Activated CD4-positive, alpha-beta T cell treated with anti-CD3 and anti-CD28 coated beads, Interleukin-2, amount 10 ng/mL, durations not matched to agents 24 days and 14 days (primary cell): ENCODE measurements at regions not wholly inside any gene's neighbourhood (a gene's known extent, or its start where the extent isn't known, plus 50 kb on each side); places are given as distances from the start of the nearest gene placed in this dataset.

ENCODE experiments used
- DNase-seq: peaks from one replicate; pipeline ENCODE4 v3.0.0; 2022
- H3K27ac Mint-ChIP-seq: one replicate; pipeline ENCODE4 v1.8.0; 2022; ENCODE audit warnings: mild to moderate bottlenecking, mixed read lengths
- H3K27me3 Mint-ChIP-seq: one replicate; pipeline ENCODE4 v1.8.0; 2022; ENCODE audit warnings: mixed read lengths
- H3K36me3 Mint-ChIP-seq: one replicate; pipeline ENCODE4 v1.8.0; 2022; ENCODE audit warnings: low read depth, mild to moderate bottlenecking, mixed read lengths
- H3K4me1 Mint-ChIP-seq: one replicate; pipeline ENCODE4 v1.8.0; 2021; ENCODE audit warnings: mixed read lengths
- H3K4me3 Mint-ChIP-seq: one replicate; pipeline ENCODE4 v1.8.0; 2022; ENCODE audit warnings: mild to moderate bottlenecking, moderate library complexity, mixed read lengths
- H3K9me3 Mint-ChIP-seq: one replicate; pipeline ENCODE4 v1.8.0; 2021; ENCODE audit warnings: mixed read lengths
- intact Hi-C: fragments of 100-400 bp; cut with micrococcal nuclease; formaldehyde crosslinking; loops from one replicate; pipeline ENCODE4 v1.15.1; 2023

DNA sequence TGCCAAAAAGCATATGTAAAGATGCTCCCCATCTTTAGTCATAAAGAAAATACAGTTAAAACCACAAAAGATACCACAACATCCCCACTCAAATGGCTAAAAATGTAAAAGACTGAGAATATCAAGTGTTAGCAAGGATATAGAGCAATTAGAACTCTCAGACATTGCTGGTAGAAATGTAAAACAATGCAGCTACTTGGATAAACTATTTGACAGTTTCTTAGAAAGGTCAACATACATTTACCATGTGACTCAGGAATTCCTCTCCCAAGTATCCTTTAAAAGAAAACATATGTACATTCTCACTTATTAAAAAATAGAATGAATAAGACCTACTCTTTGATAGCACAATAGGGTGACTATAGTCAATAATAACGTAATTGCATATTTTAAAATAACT, 173.7 kb downstream of the HNRNPD start:
- Mint-ChIP-seq H3K36me3 (no peaks in the 10 kb centered on the region), H3K27me3 (peaks cover 12% of the 10 kb centered on the region), H3K4me3 (no peak overlapping the region), H3K4me1 (peaks cover 2% of the 10 kb centered on the region), H3K9me3 (no peaks in the 10 kb centered on the region), H3K27ac (no peak overlapping the region)
- intact Hi-C loops = loop anchor here (10.0 kb wide), 1 partner anchor 355 kb away; no protein-coding TSS in a partner anchor
- DNase-seq = no peak

DNA sequence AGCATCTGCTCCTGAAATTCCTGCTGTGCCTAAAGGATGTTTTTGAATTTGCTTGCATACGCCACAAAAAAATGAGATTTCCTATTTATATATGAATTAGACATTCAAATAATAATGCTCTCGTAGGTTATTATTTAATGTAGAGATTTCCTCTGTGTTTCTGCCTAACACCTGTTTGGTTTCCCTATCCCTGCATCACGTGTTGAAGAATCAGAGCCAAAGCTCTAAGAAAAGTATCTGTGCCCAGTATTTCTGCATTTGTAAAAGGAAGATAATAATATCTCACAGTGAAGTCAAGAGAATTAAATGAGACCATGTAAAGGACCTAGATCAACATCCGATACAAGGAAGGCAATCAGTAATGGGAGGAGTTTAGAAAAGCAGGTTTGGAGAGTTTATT, 179.5 kb downstream of the HNRNPD start:
- no peak overlapping the region for H3K27ac Mint-ChIP-seq
- intact Hi-C loops = no loop called here

DNA sequence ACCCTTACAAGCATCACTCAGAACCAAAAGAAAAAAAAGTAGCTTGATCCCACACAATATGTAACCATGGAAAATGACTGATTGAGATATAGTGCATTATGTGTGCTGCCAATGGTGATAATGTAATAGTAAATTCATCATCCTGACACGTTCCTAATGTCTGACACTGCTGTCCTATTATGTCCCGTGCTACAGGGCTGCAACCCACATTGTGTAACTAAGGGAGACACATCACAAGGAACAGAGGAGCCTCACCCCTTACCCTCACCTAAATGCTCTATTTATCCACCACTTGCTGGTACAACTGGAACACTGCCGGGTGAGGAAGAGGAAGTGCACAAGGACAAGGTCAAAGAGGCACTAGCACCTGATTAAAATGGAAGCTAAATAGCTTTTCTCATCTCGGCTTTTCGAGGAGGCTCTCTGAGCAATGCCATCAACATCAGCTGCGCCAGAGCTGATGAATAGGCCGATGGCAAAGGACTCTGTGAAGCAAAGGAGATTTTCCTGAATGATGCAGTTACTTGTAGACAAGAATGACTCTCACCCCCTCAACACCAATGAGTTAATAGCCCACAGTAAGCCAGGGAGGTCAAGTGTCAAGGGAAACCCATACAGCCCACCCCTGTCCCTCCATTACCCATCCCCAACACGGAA, 181.6 kb downstream of the HNRNPD start:
- H3K9me3 Mint-ChIP-seq = peaks cover 11% of the 10 kb centered on the region
- no peaks in the 10 kb centered on the region for H3K36me3 Mint-ChIP-seq
- H3K4me3 Mint-ChIP-seq = no peak overlapping the region
- H3K4me1 Mint-ChIP-seq = no peaks in the 10 kb centered on the region
- intact Hi-C loops = no loop called here
- no peaks in the 10 kb centered on the region for H3K27me3 Mint-ChIP-seq
- DNase-seq = no peak
- H3K27ac Mint-ChIP-seq = no peak overlapping the region

More for the DNA sequence above, 179.5 kb downstream of the HNRNPD start:
- Mint-ChIP-seq H3K4me1 (no peaks in the 10 kb centered on the region), H3K9me3 (no peaks in the 10 kb centered on the region), H3K4me3 (no peak overlapping the region), H3K36me3 (no peaks in the 10 kb centered on the region), H3K27me3 (peaks cover 2% of the 10 kb centered on the region)
- no peak for DNase-seq

DNA sequence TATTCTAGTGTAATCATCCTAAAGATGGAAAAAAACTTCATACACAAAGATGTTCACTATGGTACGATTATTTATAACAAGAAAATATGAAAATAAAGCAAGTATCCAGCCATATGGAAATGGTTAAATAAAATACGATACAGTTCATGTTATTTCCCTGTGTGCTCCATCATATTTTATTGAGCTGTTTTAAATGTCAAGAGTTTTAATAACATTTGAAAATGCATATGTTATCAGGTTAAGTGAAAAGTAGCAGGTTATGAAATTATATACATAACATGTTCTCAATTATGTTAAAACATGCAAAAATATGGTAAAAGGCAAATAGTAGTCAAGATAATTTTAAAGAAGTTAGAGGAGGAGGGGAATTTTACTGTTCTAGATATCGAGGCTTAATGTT, 192.0 kb downstream of the HNRNPD start:
- Mint-ChIP-seq H3K27ac (no peak overlapping the region), H3K36me3 (no peaks in the 10 kb centered on the region), H3K4me3 (no peak overlapping the region), H3K4me1 (no peaks in the 10 kb centered on the region), H3K27me3 (no peaks in the 10 kb centered on the region), H3K9me3 (peaks cover 3% of the 10 kb centered on the region)
- intact Hi-C loops = no loop called here
- no peak for DNase-seq

DNA sequence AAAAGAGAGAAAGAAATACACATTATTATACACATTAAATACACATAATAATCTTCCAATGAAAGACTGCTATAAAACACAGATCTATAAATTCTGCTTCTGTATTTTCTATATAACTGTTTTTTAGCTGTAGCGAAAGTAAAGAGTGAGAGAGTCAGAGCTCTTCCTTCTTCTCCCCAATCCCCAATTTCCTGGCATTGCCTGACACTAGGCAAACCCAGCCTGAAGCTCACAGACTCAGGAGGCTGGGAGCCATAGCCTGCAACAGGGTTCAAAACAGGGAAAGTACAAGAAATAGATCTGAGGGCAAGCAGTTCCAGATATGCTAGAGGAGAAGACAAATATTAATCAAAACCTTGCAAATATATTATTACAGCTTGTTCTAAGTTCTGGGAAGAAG, 201.6 kb downstream of the HNRNPD start:
- no peaks in the 10 kb centered on the region for H3K36me3 Mint-ChIP-seq
- H3K9me3 Mint-ChIP-seq = peaks cover 3% of the 10 kb centered on the region
- H3K4me1 Mint-ChIP-seq = no peaks in the 10 kb centered on the region
- no peak overlapping the region for H3K4me3 Mint-ChIP-seq
- no peak overlapping the region for H3K27ac Mint-ChIP-seq
- intact Hi-C loops = no loop called here
- H3K27me3 Mint-ChIP-seq = no peaks in the 10 kb centered on the region
- no peak for DNase-seq

DNA sequence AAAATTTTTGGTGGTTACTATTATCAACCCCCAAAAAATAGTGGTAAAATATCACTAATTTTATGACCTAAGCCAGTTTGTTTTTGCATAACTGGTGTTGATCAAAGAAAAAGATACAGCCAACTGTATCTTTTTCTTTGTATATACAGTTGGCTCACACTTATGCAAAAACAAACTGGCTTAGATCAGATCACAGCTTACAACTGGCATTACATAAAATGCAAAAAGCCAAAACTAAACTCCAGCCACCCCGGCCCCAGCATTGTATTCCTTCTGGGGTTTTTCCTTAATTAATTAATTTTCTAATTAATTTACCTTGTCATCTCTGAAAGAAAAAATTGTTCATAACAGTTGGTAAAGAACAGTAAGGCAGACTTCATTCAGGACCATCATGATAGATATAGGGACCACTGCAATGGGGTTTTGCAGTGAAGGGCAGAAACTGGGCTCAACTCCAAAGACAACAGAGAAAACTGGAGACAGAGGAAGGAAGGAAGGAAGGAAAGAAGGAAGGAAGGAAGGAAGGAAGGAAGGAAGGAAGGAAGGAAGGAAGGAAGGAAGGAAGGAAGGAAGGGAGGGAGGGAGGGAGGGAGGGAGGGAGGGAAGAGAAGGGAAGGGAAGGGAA, 202.1 kb downstream of the HNRNPD start:
- peaks cover 3% of the 10 kb centered on the region for H3K9me3 Mint-ChIP-seq
- no peak for DNase-seq
- no peak overlapping the region for H3K4me3 Mint-ChIP-seq
- no peaks in the 10 kb centered on the region for H3K36me3 Mint-ChIP-seq
- no peaks in the 10 kb centered on the region for H3K27me3 Mint-ChIP-seq
- no peak overlapping the region for H3K27ac Mint-ChIP-seq
- intact Hi-C loops = no loop called here
- no peaks in the 10 kb centered on the region for H3K4me1 Mint-ChIP-seq

DNA sequence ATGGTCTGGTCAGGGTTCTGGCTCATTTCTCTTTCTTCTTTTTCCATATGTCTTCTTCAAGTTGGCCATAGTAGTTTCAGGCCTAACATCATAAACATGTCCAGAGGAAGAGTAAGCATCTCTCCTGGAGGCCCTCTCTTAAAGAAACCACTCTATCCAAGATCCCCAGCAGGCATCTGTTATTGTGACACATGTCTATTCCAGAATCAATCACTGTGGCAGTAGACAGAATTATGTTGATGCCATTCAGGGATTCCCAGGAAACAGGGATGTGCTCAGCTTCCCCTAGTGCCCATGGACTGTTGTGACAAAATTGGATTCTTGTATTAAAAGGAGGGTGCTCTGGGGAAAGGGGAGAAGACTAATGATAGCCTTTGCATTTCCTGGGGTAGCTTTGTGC, 224.0 kb downstream of the HNRNPD start:
- intact Hi-C loops = no loop called here
- peaks cover 10% of the 10 kb centered on the region for H3K9me3 Mint-ChIP-seq
- no peaks in the 10 kb centered on the region for H3K36me3 Mint-ChIP-seq

DNA sequence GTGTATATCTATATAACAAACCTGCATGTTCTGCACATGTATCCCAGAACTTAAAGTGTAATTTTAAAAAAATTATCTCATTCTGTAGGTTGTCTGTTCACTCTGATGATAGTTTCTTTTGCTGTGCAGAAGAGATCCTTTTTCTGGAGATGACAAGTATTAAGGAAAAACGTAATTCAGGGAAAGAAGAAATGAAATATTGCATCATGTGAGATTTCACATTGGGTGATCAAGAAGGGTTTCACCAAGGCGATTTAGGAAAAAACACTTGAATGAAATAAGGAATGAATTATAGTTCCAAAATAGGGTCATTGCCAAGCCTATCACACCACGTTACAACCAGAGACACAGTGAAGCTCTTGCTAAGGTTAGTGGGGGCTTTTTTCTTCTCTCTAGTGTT, 227.9 kb downstream of the HNRNPD start:
- Mint-ChIP-seq H3K4me1 (no peaks in the 10 kb centered on the region), H3K27me3 (no peaks in the 10 kb centered on the region), H3K9me3 (peaks cover under 1% of the 10 kb centered on the region), H3K36me3 (no peaks in the 10 kb centered on the region), H3K27ac (no peak overlapping the region), H3K4me3 (no peak overlapping the region)
- intact Hi-C loops = no loop called here
- DNase-seq = no peak

More for the DNA sequence above, 224.0 kb downstream of the HNRNPD start:
- Mint-ChIP-seq H3K4me1 (no peaks in the 10 kb centered on the region), H3K27me3 (peaks cover 2% of the 10 kb centered on the region), H3K4me3 (no peak overlapping the region), H3K27ac (no peak overlapping the region)
- DNase-seq = no peak

DNA sequence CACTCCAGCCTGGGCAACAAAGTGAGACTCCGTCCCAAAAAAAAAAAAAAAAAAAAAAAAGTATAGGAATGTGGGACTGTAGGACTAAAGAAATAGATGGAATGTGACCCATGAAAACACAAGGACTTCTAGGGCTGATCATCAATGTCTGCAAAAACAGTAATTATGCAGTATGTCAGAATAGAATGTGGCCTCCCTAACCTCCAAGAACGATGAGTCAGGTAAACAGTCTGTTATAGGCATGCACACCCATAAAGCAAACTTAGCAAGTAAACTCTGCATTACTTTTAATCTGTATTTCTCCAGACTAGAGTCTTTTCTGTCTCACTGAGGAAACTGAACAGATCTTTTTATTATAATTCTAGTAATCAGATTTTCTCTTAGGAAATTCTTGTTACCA, 233.4 kb downstream of the HNRNPD start:
- Mint-ChIP-seq H3K27ac (no peak overlapping the region), H3K4me3 (no peak overlapping the region), H3K27me3 (peaks cover 2% of the 10 kb centered on the region), H3K9me3 (no peaks in the 10 kb centered on the region), H3K36me3 (no peaks in the 10 kb centered on the region), H3K4me1 (peaks cover 3% of the 10 kb centered on the region)
- intact Hi-C loops = no loop called here
- no peak for DNase-seq

DNA sequence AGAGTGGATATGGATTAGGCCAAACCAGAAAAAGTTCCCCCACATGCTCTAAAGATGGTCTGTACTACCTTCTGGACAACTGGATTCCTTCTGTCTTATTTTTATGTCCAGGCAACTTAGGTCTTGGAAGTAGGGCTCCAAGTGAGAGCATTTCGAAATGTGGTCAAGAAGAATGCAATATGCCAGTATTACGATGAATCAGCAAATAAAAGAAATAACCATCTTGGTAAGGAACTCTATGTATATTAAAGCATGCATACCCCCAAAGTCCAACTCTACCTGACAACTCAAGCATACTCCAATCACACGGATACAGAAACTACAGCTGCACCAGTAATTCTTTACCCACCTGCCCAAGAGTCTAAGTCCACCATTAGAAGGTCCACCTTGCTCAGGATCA, 234.5 kb downstream of the HNRNPD start:
- DNase-seq = no peak
- intact Hi-C loops = no loop called here
- H3K27ac Mint-ChIP-seq = no peak overlapping the region
- peaks cover 3% of the 10 kb centered on the region for H3K4me1 Mint-ChIP-seq
- peaks cover 3% of the 10 kb centered on the region for H3K27me3 Mint-ChIP-seq
- H3K9me3 Mint-ChIP-seq = no peaks in the 10 kb centered on the region
- no peaks in the 10 kb centered on the region for H3K36me3 Mint-ChIP-seq
- no peak overlapping the region for H3K4me3 Mint-ChIP-seq

DNA sequence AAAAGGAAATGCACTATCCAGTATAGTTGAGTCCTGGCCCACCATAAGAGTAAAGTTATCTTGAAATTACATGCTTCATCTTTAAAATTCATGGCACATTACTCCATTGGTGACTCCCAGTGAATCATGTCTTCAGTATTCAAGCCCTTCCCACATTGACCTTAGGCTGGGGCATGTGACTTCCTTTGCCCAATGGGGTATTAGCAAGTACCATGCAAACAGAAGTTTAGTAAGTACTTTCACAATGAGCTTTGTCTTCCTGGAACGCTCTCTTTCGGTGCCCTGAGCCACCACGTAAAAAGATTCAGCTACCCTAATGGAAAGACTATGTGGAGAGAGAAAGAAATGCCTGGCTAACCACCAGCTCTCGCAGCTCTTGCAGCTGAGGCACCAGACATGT, 235.4 kb downstream of the HNRNPD start:
- Mint-ChIP-seq H3K36me3 (no peaks in the 10 kb centered on the region), H3K4me3 (no peak overlapping the region), H3K27ac (no peak overlapping the region), H3K27me3 (peaks cover 3% of the 10 kb centered on the region), H3K9me3 (no peaks in the 10 kb centered on the region), H3K4me1 (peaks cover 3% of the 10 kb centered on the region)
- DNase-seq = no peak
- intact Hi-C loops = no loop called here

DNA sequence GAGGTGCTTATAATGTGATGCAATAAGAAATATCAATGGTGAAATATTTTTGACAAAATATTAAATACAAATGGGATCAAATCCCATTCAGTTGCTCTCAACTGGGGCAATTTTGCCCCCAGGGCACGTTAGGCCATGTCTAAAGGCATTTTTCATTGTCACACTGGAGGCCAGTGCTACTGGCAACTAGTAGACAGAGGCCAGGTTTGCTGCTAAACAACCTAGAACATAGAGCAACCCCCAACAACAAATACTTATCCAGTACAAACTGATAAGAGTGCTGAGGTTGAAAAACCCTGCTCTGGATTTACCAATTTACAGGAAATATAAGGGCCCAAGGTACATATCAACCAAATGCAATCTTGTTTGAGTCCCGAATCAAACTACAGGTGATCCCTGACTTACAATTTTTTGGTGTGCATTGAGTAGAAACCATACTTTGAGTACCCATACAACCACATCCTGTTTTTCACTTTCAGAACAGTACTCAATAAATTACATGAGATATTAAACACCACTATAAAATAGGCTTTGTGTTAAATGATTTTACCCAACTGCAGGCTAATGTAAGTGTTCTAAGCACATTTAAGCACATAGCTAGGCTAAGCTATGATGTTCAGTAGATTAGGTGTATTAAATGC, 237.5 kb downstream of the HNRNPD start:
- H3K27me3 Mint-ChIP-seq = peaks cover 3% of the 10 kb centered on the region
- no peaks in the 10 kb centered on the region for H3K36me3 Mint-ChIP-seq
- H3K9me3 Mint-ChIP-seq = no peaks in the 10 kb centered on the region
- DNase-seq = no peak
- no peak overlapping the region for H3K27ac Mint-ChIP-seq
- intact Hi-C loops = no loop called here
- no peak overlapping the region for H3K4me3 Mint-ChIP-seq
- peaks cover 3% of the 10 kb centered on the region for H3K4me1 Mint-ChIP-seq

DNA sequence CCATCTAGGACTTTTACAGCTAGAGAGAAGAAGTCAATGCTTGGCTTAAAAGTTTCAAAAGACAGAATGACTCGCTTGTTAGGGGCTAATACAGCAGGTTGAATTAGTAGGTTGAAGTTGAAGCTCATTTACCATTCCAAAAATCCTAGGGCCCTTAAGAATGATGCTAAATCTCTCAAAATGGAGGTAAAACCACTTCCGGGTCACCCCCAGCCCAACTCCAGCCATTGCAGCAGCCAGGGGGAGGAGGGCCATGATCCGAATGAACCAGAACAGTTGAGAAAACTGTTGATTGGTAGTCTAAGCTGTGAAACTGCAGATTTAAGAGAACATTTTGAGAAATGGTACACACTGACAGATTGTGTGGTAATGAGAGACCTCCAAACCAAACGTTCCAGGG, 245.4 kb downstream of the HNRNPD start:
- H3K9me3 Mint-ChIP-seq = no peaks in the 10 kb centered on the region
- no peaks in the 10 kb centered on the region for H3K27me3 Mint-ChIP-seq
- no peaks in the 10 kb centered on the region for H3K36me3 Mint-ChIP-seq
- H3K4me1 Mint-ChIP-seq = no peaks in the 10 kb centered on the region
- no peak overlapping the region for H3K27ac Mint-ChIP-seq
- no peak overlapping the region for H3K4me3 Mint-ChIP-seq
- DNase-seq = no peak
- intact Hi-C loops = no loop called here

DNA sequence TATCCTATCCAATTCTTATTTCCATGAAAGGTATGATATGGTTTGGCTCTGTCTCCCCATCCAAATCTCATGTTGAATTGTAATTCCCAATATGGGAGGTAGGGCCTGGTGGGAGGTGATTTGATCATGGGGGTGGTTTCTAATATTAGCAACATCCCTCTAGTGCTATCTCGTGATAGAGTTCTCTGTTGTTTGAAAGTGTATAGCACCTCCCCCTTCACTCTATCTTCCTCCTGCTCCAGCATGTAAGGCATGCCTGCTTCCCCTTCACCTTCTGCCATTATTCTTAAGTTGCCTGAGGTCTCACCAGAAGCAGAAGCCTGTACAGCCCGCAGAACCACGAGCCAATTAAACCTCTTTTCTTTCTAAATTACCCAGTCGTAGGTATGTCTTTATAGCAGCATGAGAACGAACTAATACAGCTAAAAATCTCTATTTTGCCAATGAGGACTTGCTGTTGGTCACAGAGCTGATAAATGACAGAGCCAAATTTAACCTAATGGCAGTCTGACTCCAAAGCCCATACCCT, 247.2 kb downstream of the HNRNPD start:
- H3K27ac Mint-ChIP-seq = no peak overlapping the region
- H3K27me3 Mint-ChIP-seq = no peaks in the 10 kb centered on the region
- intact Hi-C loops = no loop called here

More for the DNA sequence above, 247.2 kb downstream of the HNRNPD start:
- H3K4me1 Mint-ChIP-seq = no peaks in the 10 kb centered on the region
- H3K36me3 Mint-ChIP-seq = no peaks in the 10 kb centered on the region
- no peaks in the 10 kb centered on the region for H3K9me3 Mint-ChIP-seq
- DNase-seq = no peak
- H3K4me3 Mint-ChIP-seq = no peak overlapping the region
